IMR-90 (cell line): ENCODE measurements at regions not wholly inside any gene's neighbourhood (a gene's known extent, or its start where the extent isn't known, plus 50 kb on each side); places are given as distances from the start of the nearest gene placed in this dataset.

Experiments
- ATAC-seq: fragments of 200-7000 bp; cut with Tn5 transposase; 2 replicates; pipeline ENCODE4 v1.9.1; 2020; ENCODE audit warnings: low read depth, mild to moderate bottlenecking, moderate library complexity
- BruUV-seq: library from RNA; stranded (reverse); fragments of 400-500 nt; replicated peaks from 2 replicates; lab custom pipeline; 2021; lab: Mats Ljungman, UMichigan
- CTCF ChIA-PET: fragments of 300-600 bp; formaldehyde crosslinking; extraction: SDS; loops from one replicate; lab custom pipeline; 2021; ENCODE audit warnings: antibody characterized with exemption; lab: Yijun Ruan, JAX
- POLR2A ChIA-PET: fragments of 300-600 bp; sonication (Branson Sonifier 250); formaldehyde crosslinking; loops from one replicate; lab custom pipeline; 2022; ENCODE audit warnings: antibody characterized with exemption; ENCODE audit not compliant: unreplicated experiment; lab: Charles Lee
- DNase-seq: peaks from one replicate; pipeline ENCODE4 v3.0.0; 2013
- H2AFZ ChIP-seq: replicated peaks from 2 replicates; pipeline ENCODE3; 2013; ENCODE audit warnings: low read length, mild to moderate bottlenecking; ENCODE audit not compliant: poor library complexity
- H2AK5ac ChIP-seq: 2 replicates; pipeline ENCODE4 v1.6.1; 2013; ENCODE audit warnings: low read depth, low read length, inconsistent platforms
- H2AK9ac ChIP-seq: replicated peaks from 2 replicates; pipeline ENCODE3; 2013; ENCODE audit warnings: mild to moderate bottlenecking, low read depth, low read length, moderate library complexity; ENCODE audit not compliant: poor library complexity
- H2BK120ac ChIP-seq: 2 replicates; pipeline ENCODE4 v1.6.1; 2013; ENCODE audit warnings: low read depth, low read length, inconsistent platforms
- H2BK15ac ChIP-seq: 3 replicates; pipeline ENCODE4 v1.6.1; 2013; ENCODE audit warnings: low read depth, low read length, inconsistent platforms
- H2BK20ac ChIP-seq: 2 replicates; pipeline ENCODE4 v1.6.1; 2013; ENCODE audit warnings: low read depth, mild to moderate bottlenecking, inconsistent platforms, low read length, moderate library complexity
- H2BK5ac ChIP-seq: 2 replicates; pipeline ENCODE4 v1.6.1; 2013; ENCODE audit warnings: mild to moderate bottlenecking, low read depth, low read length, inconsistent platforms; ENCODE audit not compliant: poor library complexity, severe bottlenecking
- H3K14ac ChIP-seq: replicated peaks from 2 replicates; pipeline ENCODE4 v1.6.1; 2013; ENCODE audit warnings: low read depth, low read length, inconsistent platforms
- H3K18ac ChIP-seq: 2 replicates; pipeline ENCODE4 v1.6.1; 2013; ENCODE audit warnings: low read depth, low read length, control low read depth
- H3K23ac ChIP-seq: 2 replicates; pipeline ENCODE4 v1.6.1; 2013; ENCODE audit warnings: low read depth, low read length, inconsistent platforms
- H3K27ac ChIP-seq: 2 replicates; pipeline ENCODE4 v1.5.1; 2013; ENCODE audit warnings: mild to moderate bottlenecking, control low read depth, low read length; ENCODE audit not compliant: insufficient read depth
- H3K27me3 ChIP-seq: 2 replicates; pipeline ENCODE4 v1.6.1; 2013; ENCODE audit warnings: low read length; ENCODE audit not compliant: control insufficient read depth, insufficient read depth
- H3K36me3 ChIP-seq: 2 replicates; pipeline ENCODE4 v1.6.1; 2013; ENCODE audit warnings: low read length, mixed read lengths; ENCODE audit not compliant: control insufficient read depth, insufficient read depth
- H3K4ac ChIP-seq: 2 replicates; pipeline ENCODE4 v1.6.1; 2013; ENCODE audit warnings: low read depth, low read length, inconsistent platforms
- H3K4me1 ChIP-seq: 2 replicates; pipeline ENCODE4 v1.6.1; 2013; ENCODE audit warnings: low read length, mixed read lengths; ENCODE audit not compliant: control insufficient read depth, insufficient read depth
- H3K4me2 ChIP-seq: 2 replicates; pipeline ENCODE4 v1.6.1; 2013; ENCODE audit warnings: low read depth, mild to moderate bottlenecking, control low read depth, low read length, moderate library complexity
- H3K4me3 ChIP-seq: 2 replicates; pipeline ENCODE4 v1.5.1; 2013; ENCODE audit warnings: low read depth, mild to moderate bottlenecking, control low read depth, low read length, moderate library complexity; ENCODE audit not compliant: insufficient read depth
- H3K56ac ChIP-seq: 2 replicates; pipeline ENCODE4 v1.6.1; 2013; ENCODE audit warnings: low read length, inconsistent platforms; ENCODE audit not compliant: insufficient read depth; ENCODE audit errors: extremely low read depth
- H3K79me1 ChIP-seq, 2 experiments: 2 replicates each; pipeline ENCODE4 v1.6.1; 2013; ENCODE audit warnings: low read length in 2 of 2, inconsistent platforms in 1 of 2, low read depth in 1 of 2
- H3K9ac ChIP-seq: 2 replicates; pipeline ENCODE4 v1.6.1; 2013; ENCODE audit warnings: low read depth, low read length, control low read depth
- H3K9me1 ChIP-seq: 2 replicates; pipeline ENCODE4 v1.6.1; 2013; ENCODE audit warnings: low read length, inconsistent platforms; ENCODE audit not compliant: insufficient read depth
- H3K9me3 ChIP-seq: 2 replicates; pipeline ENCODE4 v1.6.1; 2013; ENCODE audit warnings: low read length; ENCODE audit not compliant: control insufficient read depth, insufficient read depth
- H4K20me1 ChIP-seq: 2 replicates; pipeline ENCODE4 v1.6.1; 2013; ENCODE audit warnings: low read length, inconsistent platforms; ENCODE audit not compliant: insufficient read depth
- H4K5ac ChIP-seq: 2 replicates; pipeline ENCODE4 v1.6.1; 2013; ENCODE audit warnings: mild to moderate bottlenecking, low read depth, low read length, control low read depth
- H4K8ac ChIP-seq, 2 experiments: 2 replicates each; pipeline ENCODE4 v1.6.1; 2013; ENCODE audit warnings: low read depth in 2 of 2, low read length in 2 of 2, control low read depth in 1 of 2, inconsistent platforms in 1 of 2
- H4K91ac ChIP-seq: 2 replicates; pipeline ENCODE4 v1.6.1; 2013; ENCODE audit warnings: low read depth, low read length, inconsistent platforms; ENCODE audit not compliant: insufficient read depth
- BHLHE40 ChIP-seq: fragments of 150-350 bp; IDR thresholded peaks from 2 replicates; pipeline ENCODE4 v1.6.1; 2016; ENCODE audit warnings: mild to moderate bottlenecking, low read depth, low read length
- CEBPB ChIP-seq: IDR thresholded peaks from 2 replicates; pipeline ENCODE4 v1.6.1; 2012; ENCODE audit warnings: low read depth, low read length, improper control_type of control experiment
- CHD1 ChIP-seq: IDR thresholded peaks from 2 replicates; pipeline ENCODE4 v1.6.1; 2012; ENCODE audit warnings: low read depth, low read length, improper control_type of control experiment
- FOS ChIP-seq: fragments of 150-350 bp; IDR thresholded peaks from 2 replicates; pipeline ENCODE4 v1.6.1; 2016; ENCODE audit warnings: low read depth, low read length
- MAFK ChIP-seq: IDR thresholded peaks from 2 replicates; pipeline ENCODE4 v1.6.1; 2012; ENCODE audit warnings: low read depth, low read length, improper control_type of control experiment
- MAZ ChIP-seq: IDR thresholded peaks from 2 replicates; pipeline ENCODE4 v1.6.1; 2012; ENCODE audit warnings: low read depth, mild to moderate bottlenecking, low read length, improper control_type of control experiment, moderate library complexity, borderline replicate concordance
- MXI1 ChIP-seq: IDR thresholded peaks from 2 replicates; pipeline ENCODE4 v1.6.1; 2012; ENCODE audit warnings: low read depth, mild to moderate bottlenecking, low read length, moderate library complexity, borderline replicate concordance
- NFE2L2 ChIP-seq: fragments of 150-350 bp; IDR thresholded peaks from 2 replicates; pipeline ENCODE4 v1.6.1; 2016; ENCODE audit warnings: low read depth, mild to moderate bottlenecking, low read length
- POLR2A ChIP-seq: IDR thresholded peaks from 2 replicates; pipeline ENCODE4 v1.6.1; 2012; ENCODE audit warnings: mild to moderate bottlenecking, low read depth, low read length
- RAD21 ChIP-seq: IDR thresholded peaks from 2 replicates; pipeline ENCODE4 v1.6.1; 2012; ENCODE audit warnings: low read length, improper control_type of control experiment
- RCOR1 ChIP-seq: IDR thresholded peaks from 2 replicates; pipeline ENCODE4 v1.6.1; 2012; ENCODE audit warnings: mild to moderate bottlenecking, low read length, improper control_type of control experiment; ENCODE audit not compliant: insufficient replicate concordance
- RFX5 ChIP-seq: IDR thresholded peaks from 2 replicates; pipeline ENCODE4 v1.8.0; 2012; ENCODE audit warnings: low read depth, mild to moderate bottlenecking, low read length, moderate library complexity
- SMC3 ChIP-seq: fragments of 150-350 bp; IDR thresholded peaks from 2 replicates; pipeline ENCODE4 v1.6.1; 2016; ENCODE audit warnings: low read depth, mild to moderate bottlenecking, antibody characterized with exemption, low read length, moderate library complexity
- WGBS, 2 experiments: methylation state at CpG; one replicate each; pipeline versions ENCODE4 v1.1.5 to v1.1.7; 2013; ENCODE audit warnings: missing lambda C conversion rate in 2 of 2; ENCODE audit not compliant: insufficient read length in 1 of 2; ENCODE audit errors: extremely low coverage in 2 of 2; 5-methylcytosine and 5-hydroxymethylcytosine counted together
- dilution Hi-C: fragments of 300-500 bp; cut with HindIII; formaldehyde crosslinking; loops from one replicate; pipeline ENCODE4 v1.14.3; 2018; ENCODE audit warnings: low sequenced_read_pairs; ENCODE audit not compliant: unreplicated experiment
- in situ Hi-C: fragments of 300-500 bp; cut with MboI; formaldehyde crosslinking; loops from 3 replicates; pipeline ENCODE4 v1.14.3; 2019; ENCODE audit warnings: low sequenced_read_pairs, inconsistent platforms, mixed read lengths
- intact Hi-C: fragments of 100-400 bp; cut with micrococcal nuclease; formaldehyde crosslinking; loops from 2 replicates; pipeline ENCODE4 v1.10.0; 2022
- TF ChIP-seq, protein P1 (sequence below): conservative IDR thresholded peaks from 2 replicates; pipeline ENCODE4 v1.5.1; 2012; ENCODE audit warnings: mild to moderate bottlenecking, low read depth, low read length, improper control_type of control experiment
- TF ChIP-seq, protein P2 (sequence below): fragments of 150-350 bp; IDR thresholded peaks from 2 replicates; pipeline ENCODE4 v1.6.1; 2016; ENCODE audit warnings: low read depth, mild to moderate bottlenecking, low read length, moderate library complexity, borderline replicate concordance
- TF ChIP-seq, protein P3 (sequence below): fragments of 150-350 bp; IDR thresholded peaks from 2 replicates; pipeline ENCODE4 v1.6.1; 2017; ENCODE audit warnings: mild to moderate bottlenecking, antibody characterized with exemption, low read length, low read depth

DNA sequence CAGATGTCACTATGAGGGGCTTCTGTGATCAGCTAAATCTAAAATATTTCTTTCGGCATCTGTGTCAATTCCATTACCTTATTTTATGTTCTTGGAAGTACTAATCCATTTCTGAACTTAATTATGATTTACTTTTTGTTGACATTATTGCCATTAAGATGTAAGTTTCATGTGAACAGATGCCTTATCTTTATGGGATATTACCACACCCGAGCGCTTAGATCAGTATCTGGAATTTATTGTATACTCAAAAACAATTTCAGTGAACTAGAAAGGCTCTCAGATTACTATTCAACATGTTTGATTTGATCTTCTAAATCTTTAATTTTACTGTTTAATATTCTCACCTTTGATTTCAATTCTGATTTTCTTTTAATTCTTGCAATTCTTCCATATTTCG, 567.7 kb upstream of the TLE4 start:
- Histone ChIP-seq H4K91ac (no peak overlapping the region), H4K5ac (no peak overlapping the region), H2AFZ (no peak overlapping the region), H2BK15ac (no peak overlapping the region), H3K36me3 (no peaks in the 10 kb centered on the region), H3K4ac (no peak overlapping the region), H3K14ac (no peak overlapping the region), H2AK5ac (no peak overlapping the region), H4K8ac (no peak overlapping the region), H3K9me1 (peaks cover 2% of the 10 kb centered on the region; the same call in 1 of the 2 replicates), H3K4me3 (no peak overlapping the region), H3K27ac (no peak overlapping the region), H3K18ac (no peak overlapping the region), H4K20me1 (no peaks in the 10 kb centered on the region), H3K27me3 (no peaks in the 10 kb centered on the region), H3K4me1 (no peaks in the 10 kb centered on the region), H2BK5ac (no peak overlapping the region), H2BK120ac (no peak overlapping the region), H3K4me2 (no peak overlapping the region), H3K9ac (no peak overlapping the region), H3K79me1 (no peaks in the 10 kb centered on the region), H2BK20ac (no peak overlapping the region), H3K56ac (no peak overlapping the region), H3K9me3 (no peaks in the 10 kb centered on the region), H3K23ac (no peak overlapping the region), H2AK9ac (no peak overlapping the region)
- 100% methylated on average over 1 of the region's 4 CpGs; no CpG with 5 or more reads in 1 of the 2 experiments for WGBS, 2 experiments
- DNase-seq = no peak
- CTCF ChIA-PET = no interaction called here
- POLR2A ChIA-PET = no interaction called here
- no TSS peak for BruUV-seq
- dilution Hi-C loops = no loop called here
- in situ Hi-C loops = no loop called here
- intact Hi-C loops = no loop called here
- TF ChIP-seq FOS (no peak), CHD1 (no peak), RAD21 (no peak), SMC3 (no peak), RCOR1 (no peak), MAFK (no peak), NFE2L2 (no peak), MXI1 (no peak), RFX5 (no peak), BHLHE40 (no peak), MAZ (no peak), POLR2A (no peak), CEBPB (no peak)
- TF ChIP-seq, protein P1, sequence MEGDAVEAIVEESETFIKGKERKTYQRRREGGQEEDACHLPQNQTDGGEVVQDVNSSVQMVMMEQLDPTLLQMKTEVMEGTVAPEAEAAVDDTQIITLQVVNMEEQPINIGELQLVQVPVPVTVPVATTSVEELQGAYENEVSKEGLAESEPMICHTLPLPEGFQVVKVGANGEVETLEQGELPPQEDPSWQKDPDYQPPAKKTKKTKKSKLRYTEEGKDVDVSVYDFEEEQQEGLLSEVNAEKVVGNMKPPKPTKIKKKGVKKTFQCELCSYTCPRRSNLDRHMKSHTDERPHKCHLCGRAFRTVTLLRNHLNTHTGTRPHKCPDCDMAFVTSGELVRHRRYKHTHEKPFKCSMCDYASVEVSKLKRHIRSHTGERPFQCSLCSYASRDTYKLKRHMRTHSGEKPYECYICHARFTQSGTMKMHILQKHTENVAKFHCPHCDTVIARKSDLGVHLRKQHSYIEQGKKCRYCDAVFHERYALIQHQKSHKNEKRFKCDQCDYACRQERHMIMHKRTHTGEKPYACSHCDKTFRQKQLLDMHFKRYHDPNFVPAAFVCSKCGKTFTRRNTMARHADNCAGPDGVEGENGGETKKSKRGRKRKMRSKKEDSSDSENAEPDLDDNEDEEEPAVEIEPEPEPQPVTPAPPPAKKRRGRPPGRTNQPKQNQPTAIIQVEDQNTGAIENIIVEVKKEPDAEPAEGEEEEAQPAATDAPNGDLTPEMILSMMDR = no peak
- TF ChIP-seq, protein P2, sequence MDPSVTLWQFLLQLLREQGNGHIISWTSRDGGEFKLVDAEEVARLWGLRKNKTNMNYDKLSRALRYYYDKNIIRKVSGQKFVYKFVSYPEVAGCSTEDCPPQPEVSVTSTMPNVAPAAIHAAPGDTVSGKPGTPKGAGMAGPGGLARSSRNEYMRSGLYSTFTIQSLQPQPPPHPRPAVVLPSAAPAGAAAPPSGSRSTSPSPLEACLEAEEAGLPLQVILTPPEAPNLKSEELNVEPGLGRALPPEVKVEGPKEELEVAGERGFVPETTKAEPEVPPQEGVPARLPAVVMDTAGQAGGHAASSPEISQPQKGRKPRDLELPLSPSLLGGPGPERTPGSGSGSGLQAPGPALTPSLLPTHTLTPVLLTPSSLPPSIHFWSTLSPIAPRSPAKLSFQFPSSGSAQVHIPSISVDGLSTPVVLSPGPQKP = no peak
- TF ChIP-seq, protein P3, sequence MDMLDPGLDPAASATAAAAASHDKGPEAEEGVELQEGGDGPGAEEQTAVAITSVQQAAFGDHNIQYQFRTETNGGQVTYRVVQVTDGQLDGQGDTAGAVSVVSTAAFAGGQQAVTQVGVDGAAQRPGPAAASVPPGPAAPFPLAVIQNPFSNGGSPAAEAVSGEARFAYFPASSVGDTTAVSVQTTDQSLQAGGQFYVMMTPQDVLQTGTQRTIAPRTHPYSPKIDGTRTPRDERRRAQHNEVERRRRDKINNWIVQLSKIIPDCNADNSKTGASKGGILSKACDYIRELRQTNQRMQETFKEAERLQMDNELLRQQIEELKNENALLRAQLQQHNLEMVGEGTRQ = no peak
- ATAC-seq = no peak
